C1 segment of cervical spinal cord (tissue), 14 donors: ENCODE measurements at regions not wholly inside any gene's neighbourhood (a gene's known extent, or its start where the extent isn't known, plus 50 kb on each side); places are given as distances from the start of the nearest gene placed in this dataset.
"Not testable (repeated sequence)": the region's sequence is repeated elsewhere in the genome, so short reads cannot be mapped to it uniquely, and the experiment has no call there.

Experiments
- DNase-seq, 14 donors: peaks; one replicate each; lab custom pipeline; 2025; lab: John Stamatoyannopoulos, UW

GRCh38 chr11:38894201-38894600, 2296.2 kb upstream of the RAG2 start:
- not testable (repeated sequence) for DNase-seq

- no peak for DNase-seq
These were observed 2286.3 kb upstream of the RAG2 start for GRCh38 chr11:38884145-38884865.

DNA sequence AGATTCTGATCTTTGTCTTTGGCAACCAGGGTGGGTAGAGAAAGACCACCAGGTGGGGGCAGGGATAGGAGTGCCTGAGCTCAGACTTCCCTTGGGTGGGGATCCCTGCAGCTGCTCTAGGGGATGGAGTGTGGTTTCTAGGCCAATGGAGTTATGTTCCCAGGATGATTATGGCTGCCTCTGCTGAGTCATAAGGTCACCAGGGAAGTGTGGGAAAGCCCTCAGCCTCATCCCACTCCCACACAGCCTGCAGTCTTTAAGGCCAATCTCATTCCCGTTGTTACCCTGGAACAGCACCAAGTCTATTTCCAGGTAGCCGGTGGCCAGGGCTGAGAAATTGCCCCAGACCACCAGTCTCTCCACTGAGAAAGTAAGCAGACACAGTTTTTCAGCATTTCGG, 2269.3 kb upstream of the RAG2 start:
- no peak for DNase-seq

DNA sequence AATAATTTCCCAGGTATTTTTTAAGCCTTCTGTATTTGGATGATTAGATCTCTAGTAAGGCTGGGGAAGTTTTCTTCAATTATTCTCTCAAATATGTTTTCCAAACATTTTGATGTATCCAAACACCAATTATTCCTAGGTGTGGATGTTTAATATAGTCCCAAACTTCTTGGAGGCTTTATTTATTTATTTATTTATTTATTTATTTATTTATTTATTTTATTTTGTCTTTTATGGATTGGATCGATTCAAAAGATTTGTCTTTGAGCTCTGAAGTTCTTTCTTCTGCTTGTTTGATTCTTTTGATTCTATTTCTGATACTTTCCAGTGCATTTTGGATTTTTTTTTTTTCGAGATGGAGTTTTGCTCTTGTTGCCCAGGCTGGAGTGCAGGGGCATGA, 2267.9 kb upstream of the RAG2 start:
- no peak for DNase-seq

DNA sequence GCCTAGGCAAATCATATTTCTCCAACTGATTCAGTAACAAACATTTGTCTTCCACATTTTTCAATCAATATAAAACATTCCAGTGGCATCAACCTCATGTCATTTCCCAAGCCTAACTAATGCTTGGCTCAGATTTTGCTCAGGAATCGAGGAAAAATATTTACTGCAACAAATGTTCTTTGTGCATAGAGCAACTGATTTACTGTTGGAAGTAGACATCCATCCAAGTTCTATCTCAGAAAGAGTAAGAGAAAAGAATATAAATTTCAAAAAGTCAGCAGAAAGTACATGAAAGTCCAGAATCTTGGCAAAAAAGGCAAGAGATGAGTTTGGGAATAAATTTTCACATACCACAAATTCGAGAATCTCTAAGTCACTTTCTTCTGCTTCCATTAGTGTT, 2245.0 kb upstream of the RAG2 start:
- DNase-seq, result no peak

- DNase-seq, result no peak
These were observed 2241.0 kb upstream of the RAG2 start for GRCh38 chr11:38839071-38839470.

GRCh38 chr11:38835966-38836365, 2237.9 kb upstream of the RAG2 start:
- DNase-seq, result no peak

GRCh38 chr11:38824573-38824972, 2226.5 kb upstream of the RAG2 start:
- no peak for DNase-seq

GRCh38 chr11:38821786-38822185, 2223.8 kb upstream of the RAG2 start:
- DNase-seq, result not testable (repeated sequence)

DNA sequence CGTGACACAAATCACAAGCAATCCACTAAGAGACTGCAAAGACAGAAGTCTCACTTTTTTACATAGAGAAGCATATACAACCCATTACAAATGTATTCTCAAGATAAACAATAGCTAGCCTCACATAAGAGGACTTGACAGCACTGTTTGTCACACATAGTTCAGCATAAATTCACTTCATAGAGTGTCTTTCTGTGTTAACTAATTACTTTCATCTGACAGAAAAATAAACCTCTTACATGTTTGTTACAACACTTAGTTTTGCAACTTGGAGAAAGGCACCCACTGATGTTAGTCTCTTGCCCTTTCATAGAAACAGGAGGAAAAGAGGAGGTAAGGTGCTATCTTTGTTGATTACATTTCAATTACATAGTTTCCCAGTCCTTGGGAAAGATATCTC, 2221.9 kb upstream of the RAG2 start:
- DNase-seq, result no peak

- DNase-seq, result no peak
These were observed 2220.7 kb upstream of the RAG2 start for GRCh38 chr11:38818720-38819119.

DNA sequence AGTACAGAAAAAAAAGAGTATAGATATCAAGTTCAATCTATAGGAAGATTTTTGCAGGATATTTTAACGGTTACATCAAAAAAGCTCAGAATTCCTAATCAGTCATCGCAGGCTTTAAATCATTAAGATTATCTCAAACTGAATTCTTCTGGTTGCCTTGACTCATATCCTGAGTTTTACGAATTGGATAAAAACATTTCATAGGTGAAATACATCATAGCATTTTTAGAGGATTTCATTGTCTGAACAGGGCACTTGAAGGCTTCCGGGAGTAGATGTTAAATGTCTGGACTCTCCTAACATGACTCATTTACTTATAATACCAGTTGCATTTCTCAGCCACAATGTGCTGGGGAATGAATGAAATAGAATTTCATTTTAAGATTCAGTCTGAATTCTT, 2216.6 kb upstream of the RAG2 start:
- DNase-seq, result no peak

DNA sequence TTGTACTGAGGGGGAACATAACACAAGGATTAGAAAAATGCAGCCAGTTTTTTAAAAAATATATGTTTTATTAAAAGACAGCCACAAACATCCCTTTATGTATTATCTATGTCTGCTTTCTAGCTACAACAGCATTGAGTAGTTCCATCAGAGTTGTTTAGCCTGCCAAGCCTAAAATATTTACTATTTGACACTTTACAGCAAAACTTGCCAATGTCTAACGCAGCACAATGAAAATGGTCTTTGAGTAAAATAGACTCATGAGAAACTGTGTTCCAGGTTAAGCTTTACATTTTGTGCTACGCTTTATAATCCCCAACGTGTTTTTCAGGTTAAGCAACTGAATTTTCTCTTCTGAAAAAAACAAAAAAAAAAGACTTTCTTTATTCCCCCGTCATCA, 2211.5 kb upstream of the RAG2 start:
- no peak for DNase-seq

GRCh38 chr11:38796281-38796680, 2198.2 kb upstream of the RAG2 start:
- DNase-seq, result no peak

DNA sequence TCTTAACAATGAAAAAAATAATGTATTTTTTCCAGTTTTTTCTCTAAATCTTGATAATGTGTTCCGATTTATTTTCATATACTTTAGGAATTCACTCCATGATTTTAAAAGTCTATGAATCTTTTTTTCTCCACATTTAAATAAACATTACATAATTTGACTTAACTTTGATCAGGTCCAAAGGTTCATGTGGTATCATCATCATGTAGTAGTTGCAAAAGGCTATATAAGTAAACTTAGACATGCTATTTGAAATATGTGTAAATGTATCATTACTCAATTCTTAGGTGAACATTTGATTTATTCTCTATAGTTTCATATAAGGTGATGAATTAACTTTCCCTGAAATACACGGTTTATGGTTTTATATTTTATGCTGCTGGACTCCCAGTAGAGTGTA, 2197.0 kb upstream of the RAG2 start:
- no peak for DNase-seq

- DNase-seq, result peak in 3 of 14 donors; percentile 1 to 7 (median 2)
These were observed 2193.4 kb upstream of the RAG2 start for GRCh38 chr11:38791346-38791961.

DNA sequence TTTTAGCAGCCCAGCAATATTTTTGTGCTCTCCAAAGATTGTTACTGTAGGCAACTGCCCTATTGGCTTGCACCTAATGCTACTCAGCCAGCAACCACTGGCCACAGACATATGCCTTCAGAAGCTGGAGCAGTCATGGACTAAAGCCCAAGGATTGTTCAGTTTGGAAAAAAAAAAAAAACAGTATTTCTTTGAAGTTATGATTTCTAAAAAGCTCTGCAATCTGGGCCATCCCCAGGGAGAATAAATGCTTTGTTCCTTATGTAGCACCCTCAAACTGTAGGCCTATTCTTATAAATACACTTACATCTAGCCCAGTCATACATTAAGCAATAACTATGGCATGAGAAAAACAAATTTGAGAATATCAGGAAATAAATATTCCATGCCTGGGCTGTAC, 2190.5 kb upstream of the RAG2 start:
- no peak for DNase-seq

GRCh38 chr11:38784164-38784563, 2186.1 kb upstream of the RAG2 start:
- no peak for DNase-seq

DNA sequence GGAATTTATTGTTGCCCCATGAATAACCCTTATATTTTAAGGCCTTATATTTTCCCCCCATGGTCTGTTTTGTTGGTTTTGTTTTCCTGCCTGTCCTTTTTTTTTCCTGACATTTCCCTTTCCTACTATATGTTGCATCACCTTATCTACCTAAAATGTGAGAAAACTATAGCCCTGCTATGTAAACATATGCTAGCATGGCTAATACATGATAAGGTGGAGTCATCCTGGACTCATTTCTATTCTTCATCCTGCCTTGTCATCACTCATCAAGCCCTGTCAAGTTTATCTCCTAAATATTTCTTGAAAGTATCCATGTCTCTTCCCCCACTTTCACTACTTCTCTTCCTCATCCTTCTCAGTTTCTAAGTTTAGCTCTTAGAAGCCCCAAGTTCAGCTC, 2168.8 kb upstream of the RAG2 start:
- no peak for DNase-seq

DNA sequence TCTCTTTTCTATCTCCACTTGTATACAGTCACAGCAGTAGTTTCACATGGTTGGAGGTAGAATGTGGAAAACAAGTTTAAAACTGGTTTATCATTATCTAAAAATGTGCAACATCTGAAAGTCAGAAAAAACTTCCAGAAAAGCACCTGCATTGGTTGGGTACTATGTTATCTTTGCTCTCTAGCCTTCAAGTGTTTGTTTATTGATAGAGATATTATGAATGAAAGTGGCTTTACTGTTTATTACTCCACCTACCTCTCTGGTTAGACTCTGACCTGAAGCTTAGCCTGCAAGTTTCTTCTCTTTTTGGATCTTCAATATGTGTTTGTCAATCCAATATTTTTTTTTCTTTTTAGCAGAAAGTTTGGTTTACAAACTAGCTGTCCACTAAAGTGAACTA, 2161.4 kb upstream of the RAG2 start:
- DNase-seq, result no peak

DNA sequence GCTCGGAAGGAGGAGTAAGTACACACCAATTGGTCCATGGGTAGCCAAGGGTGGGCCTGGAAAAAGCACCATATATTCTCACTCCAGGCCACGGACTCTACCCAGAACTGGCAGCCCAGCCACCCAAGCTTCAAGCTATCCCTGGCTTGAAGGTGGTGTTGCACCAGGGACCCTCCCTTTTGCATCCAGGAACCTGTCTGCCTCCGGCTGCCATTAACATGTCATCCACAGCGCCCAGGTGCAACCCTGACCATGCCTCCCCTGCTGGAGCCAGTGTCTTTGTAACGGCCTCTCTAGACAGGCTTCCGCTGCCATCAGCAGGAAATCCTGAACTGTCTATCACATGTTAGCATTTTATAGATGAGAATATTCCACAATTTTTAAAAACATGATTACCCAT, 2158.5 kb upstream of the RAG2 start:
- DNase-seq, result no peak

DNA sequence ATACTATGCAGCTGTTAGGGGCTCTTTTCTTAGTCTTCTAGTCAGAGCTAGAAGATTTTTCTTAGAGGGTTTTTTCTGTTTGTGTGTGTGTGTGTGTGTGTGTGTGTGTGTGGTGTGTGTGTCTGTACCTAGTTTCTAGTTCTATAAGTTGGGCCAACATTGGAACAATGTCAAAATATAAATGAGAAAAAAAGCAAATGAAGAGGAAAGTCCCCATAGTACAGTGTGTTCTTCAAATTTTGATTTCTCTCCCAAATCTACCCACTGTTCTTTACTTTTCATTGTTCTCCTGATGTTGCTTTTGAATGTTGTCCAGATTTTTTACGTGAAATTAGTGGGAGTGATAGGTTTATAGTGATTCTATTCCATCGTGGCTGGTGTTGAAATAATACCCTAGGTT, 2153.4 kb upstream of the RAG2 start:
- DNase-seq, result no peak

DNA sequence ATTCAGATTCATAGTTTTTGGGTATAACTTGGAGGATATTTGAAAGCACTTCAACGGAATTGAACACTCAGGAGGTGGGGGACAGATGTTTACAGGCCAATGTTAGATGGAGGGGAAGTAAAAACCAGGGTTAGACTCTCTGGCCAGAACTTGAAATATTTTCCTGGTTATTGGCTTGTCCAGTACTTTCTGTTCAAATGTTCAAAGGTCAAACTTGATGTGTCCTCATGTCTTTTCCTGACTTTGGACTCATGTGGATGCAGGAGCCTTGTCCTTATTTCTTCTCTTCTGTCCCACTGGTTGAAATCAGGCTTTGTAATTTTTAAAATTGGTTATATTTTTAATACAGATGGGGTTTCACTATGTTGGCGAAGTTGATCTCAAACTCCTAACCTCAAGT, 2148.5 kb upstream of the RAG2 start:
- DNase-seq, result not testable (repeated sequence)

DNA sequence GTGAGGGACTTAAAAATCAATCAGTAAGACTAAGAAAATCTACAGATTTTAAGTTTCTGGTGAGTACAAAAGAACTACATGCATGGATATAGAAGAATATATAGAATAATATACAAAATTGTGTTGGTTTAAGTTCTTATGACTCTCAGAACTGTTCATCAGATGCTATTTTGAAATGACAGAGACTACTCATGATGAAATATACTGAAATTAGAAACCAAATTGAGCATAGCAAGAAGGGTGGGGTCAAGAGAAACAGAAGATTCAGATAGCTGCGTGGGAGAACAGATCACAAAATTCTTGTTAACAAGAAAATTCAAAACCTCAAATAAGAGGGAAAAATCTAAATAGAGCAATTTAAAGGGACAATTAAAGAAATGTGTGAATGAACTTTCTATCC, 2125.3 kb upstream of the RAG2 start:
- DNase-seq, result no peak
